ENCODE measurements at regions not wholly inside any gene's neighbourhood (a gene's known extent, or its start where the extent isn't known, plus 50 kb on each side); places are given as distances from the start of the nearest gene placed in this dataset.

DNA sequence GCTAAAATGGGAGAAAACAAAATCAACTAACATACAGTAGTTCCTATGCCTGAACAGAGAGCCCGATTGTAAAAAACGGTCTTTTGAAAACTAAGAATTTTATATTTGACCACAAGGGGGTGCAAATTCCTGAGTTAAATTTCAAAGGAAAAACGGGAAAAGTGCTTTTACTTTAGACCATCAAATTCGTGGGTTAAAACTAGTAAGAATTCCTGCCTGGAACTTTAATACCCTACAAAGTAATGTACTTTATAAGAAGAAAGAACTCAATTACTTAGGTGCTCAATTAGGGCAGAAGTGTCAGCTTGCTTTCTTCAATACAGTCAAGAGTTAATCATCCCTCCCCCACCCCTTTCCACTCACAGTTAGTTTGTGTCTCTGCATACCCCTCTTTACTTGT, 69.8 kb downstream of the KCNRG start:
- H3K9me3 Mint-ChIP-seq (ENCODE audit: low read depth) = no peaks in the 10 kb centered on the region
- no peak overlapping the region for H3K27ac Mint-ChIP-seq
- H3K27me3 Mint-ChIP-seq = no peaks in the 10 kb centered on the region
- H3K4me1 Mint-ChIP-seq (ENCODE audit: low read depth) = peaks cover 34% of the 10 kb centered on the region
- H3K4me3 Mint-ChIP-seq = peak overlapping the region; percentile 13
- peaks cover 2% of the 10 kb centered on the region for H3K36me3 Mint-ChIP-seq

DNA sequence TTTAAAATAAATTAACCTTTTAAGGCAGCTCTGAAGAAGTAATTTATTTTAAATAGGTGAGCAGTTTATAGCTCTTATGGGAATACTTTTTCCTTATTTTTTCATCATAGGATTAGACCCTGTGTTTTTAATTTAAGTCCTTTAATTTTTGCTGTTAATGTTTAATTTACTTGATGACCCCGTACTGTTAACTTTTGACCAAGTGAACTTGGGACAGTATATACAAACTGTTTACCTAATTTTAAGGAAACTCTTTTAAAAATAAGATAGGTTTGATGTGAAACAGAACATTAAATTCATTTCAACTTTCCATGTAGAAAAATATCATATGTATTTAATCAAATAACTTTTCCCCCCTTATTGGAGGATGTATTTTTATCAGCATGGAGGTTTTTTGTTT, 74.4 kb downstream of the KCNRG start:
- H3K27ac Mint-ChIP-seq = no peak overlapping the region
- H3K4me1 Mint-ChIP-seq (ENCODE audit: low read depth) = peaks cover 12% of the 10 kb centered on the region

DNA sequence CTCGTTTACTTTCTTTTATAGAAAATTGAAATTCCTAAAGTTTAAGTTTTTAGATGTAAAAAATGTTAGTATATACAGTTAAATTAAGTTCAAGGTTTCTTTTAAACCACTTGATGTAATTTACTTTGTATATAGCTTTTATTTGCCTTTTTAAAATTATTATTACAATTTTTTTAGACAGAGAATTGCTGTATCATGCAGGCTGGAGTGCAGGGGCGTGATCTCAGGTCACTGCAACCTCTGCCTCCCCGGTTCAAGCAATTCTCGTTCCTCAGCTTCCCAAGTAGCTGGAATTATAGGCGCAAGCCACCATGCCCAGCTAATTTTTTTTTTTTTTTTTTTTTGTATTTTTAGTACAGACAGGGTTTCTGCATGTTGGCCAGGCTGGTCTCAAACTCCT, 75.0 kb downstream of the KCNRG start:
- no peaks in the 10 kb centered on the region for H3K27me3 Mint-ChIP-seq
- H3K4me3 Mint-ChIP-seq = no peak overlapping the region
- peaks cover 6% of the 10 kb centered on the region for H3K4me1 Mint-ChIP-seq (ENCODE audit: low read depth)
- H3K9me3 Mint-ChIP-seq (ENCODE audit: low read depth) = no peaks in the 10 kb centered on the region
- H3K27ac Mint-ChIP-seq = no peak overlapping the region
- peaks cover 2% of the 10 kb centered on the region for H3K36me3 Mint-ChIP-seq

More for the DNA sequence above, 74.4 kb downstream of the KCNRG start:
- peaks cover 2% of the 10 kb centered on the region for H3K36me3 Mint-ChIP-seq
- H3K27me3 Mint-ChIP-seq = no peaks in the 10 kb centered on the region
- H3K9me3 Mint-ChIP-seq (ENCODE audit: low read depth) = no peaks in the 10 kb centered on the region
- no peak overlapping the region for H3K4me3 Mint-ChIP-seq

DNA sequence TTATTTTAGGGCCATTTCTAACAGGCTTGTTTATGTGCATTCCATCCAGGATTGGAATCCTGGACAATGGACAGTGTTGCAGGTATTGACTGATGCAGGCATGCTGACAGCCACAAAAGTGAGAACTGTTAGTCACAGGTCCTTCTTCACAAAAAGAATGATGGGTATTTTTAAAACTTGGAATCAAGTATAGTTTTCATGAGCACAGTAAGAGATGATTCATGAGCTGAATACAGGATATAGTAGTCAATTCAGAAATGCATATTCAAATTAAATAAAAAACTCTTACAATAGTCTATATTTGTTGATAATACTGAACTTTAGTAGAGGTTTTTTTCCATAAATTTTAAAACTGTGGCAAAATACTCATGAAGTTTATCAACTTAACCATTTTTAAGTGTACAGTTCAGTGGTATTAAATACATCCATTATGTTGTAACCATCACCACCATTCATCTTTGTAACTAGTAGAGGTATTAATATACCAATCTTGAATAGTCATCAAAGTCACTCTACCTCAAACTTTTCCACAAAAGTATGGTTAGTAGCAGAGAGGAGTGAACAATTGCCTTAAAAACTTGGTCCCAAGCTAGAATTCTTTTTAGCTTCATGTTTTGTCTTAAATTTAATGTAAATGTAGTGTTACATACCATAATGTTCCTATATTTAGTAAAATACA, 79.5 kb downstream of the KCNRG start:
- Mint-ChIP-seq H3K4me3 (no peak overlapping the region), H3K4me1 (ENCODE audit: low read depth) (peaks cover 19% of the 10 kb centered on the region), H3K36me3 (peaks cover 16% of the 10 kb centered on the region), H3K27ac (no peak overlapping the region), H3K9me3 (ENCODE audit: low read depth) (peaks cover 11% of the 10 kb centered on the region), H3K27me3 (no peaks in the 10 kb centered on the region)

DNA sequence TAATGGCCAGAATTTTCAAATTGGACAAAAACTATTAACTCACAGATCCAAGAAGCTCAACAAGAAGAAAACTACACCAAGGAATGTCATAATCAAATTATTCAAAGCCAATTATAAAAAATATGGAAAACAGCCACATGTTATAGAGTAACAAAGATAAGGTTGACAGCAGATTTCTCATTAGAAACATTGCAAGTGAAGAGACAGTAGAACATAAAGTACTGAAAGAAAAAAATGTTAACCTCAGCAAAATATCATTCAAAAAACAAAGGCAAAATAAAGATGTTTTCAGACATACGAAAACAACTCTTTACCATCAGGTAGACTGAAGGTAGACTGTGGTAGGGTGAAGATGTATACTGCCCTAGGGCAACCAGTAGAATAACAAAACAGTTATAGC, 83.4 kb downstream of the KCNRG start:
- Mint-ChIP-seq H3K36me3 (peaks cover 16% of the 10 kb centered on the region), H3K27me3 (no peaks in the 10 kb centered on the region), H3K27ac (no peak overlapping the region), H3K9me3 (ENCODE audit: low read depth) (peaks cover 11% of the 10 kb centered on the region), H3K4me1 (ENCODE audit: low read depth) (peaks cover 30% of the 10 kb centered on the region), H3K4me3 (no peak overlapping the region)

DNA sequence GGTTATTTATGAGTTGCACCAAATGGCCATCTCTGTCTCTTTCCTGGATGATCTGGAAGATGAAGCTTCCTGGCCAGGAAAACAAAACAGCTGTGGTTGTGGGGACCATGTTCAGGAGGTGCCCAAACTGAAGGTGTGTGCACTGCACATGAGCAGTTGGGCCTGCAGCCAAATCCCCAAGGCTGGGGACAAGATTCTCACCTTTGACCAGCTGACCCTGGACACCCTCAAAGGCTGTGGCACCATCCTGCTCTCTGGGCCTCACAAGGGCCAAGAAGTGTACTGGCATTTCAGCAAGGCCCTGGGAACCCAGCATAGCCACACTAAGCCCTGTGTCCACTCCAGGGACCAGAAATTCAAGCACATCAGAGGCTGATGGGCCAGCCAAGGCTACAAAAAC, 84.2 kb downstream of the KCNRG start:
- H3K27me3 Mint-ChIP-seq = no peaks in the 10 kb centered on the region
- peaks cover 30% of the 10 kb centered on the region for H3K4me1 Mint-ChIP-seq (ENCODE audit: low read depth)
- peaks cover 11% of the 10 kb centered on the region for H3K9me3 Mint-ChIP-seq (ENCODE audit: low read depth)
- no peak overlapping the region for H3K4me3 Mint-ChIP-seq
- H3K27ac Mint-ChIP-seq = no peak overlapping the region
- peaks cover 16% of the 10 kb centered on the region for H3K36me3 Mint-ChIP-seq

DNA sequence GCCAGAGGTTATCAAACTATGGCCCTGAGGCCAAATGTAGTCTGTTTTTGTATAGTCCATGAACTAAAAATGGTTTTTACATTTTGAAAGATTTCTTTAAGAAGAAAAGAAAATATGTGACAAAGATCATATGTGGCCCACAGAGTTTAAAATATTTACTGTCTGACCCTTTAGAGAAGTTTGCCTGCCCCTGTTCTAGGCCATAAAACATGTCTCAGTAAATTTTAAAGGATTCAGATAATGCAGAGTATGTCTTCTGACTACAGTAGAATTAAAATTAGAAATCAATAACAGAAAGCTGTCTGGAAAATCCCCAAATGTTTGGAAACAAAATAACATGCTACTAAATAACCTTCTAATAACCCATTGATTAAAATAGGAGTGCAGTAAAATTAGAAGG, 86.3 kb downstream of the KCNRG start:
- H3K9me3 Mint-ChIP-seq (ENCODE audit: low read depth) = peaks cover 11% of the 10 kb centered on the region
- no peak overlapping the region for H3K4me3 Mint-ChIP-seq
- H3K27me3 Mint-ChIP-seq = no peaks in the 10 kb centered on the region
- H3K36me3 Mint-ChIP-seq = peaks cover 16% of the 10 kb centered on the region
- no peak overlapping the region for H3K27ac Mint-ChIP-seq
- peaks cover 34% of the 10 kb centered on the region for H3K4me1 Mint-ChIP-seq (ENCODE audit: low read depth)

DNA sequence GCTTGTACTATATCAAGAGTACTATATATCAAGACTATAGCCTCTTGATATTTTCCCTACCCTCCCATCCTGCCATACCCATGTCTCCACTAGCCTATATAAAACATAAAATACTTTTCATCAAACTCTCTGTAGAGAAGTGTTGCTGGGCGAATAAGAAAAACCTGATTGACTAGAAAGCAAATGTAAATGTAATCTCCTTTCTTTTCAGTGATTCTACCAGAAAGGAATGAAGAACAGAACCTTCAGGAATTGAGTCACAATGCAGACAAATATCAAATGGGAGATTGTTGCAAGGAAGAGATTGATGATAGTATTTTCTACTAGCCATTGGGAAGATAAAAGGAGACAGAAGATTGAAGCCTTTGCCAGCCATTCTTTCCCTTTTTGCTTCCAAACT, 89.2 kb downstream of the KCNRG start:
- Mint-ChIP-seq H3K27ac (no peak overlapping the region), H3K4me3 (no peak overlapping the region), H3K27me3 (no peaks in the 10 kb centered on the region), H3K4me1 (ENCODE audit: low read depth) (peaks cover 35% of the 10 kb centered on the region), H3K9me3 (ENCODE audit: low read depth) (no peaks in the 10 kb centered on the region), H3K36me3 (no peaks in the 10 kb centered on the region)

DNA sequence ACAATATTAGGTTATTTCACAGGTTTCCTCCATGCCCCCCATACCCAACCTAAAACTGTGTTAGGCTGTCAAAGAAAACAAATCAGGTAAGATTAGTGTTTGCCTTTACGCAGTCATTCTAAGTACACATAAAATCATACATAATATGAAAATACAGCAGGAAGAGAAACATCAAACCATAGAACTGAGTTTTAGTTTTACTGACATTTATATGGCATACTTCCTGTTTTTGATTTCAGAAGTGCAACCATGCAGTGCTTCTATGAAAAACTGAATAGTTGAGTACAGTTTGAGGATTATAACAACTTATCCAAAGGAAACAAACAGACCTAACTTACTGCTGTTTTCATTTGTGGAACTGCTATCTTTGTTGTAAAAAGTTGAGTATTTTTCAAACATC, 91.3 kb downstream of the KCNRG start:
- peaks cover 29% of the 10 kb centered on the region for H3K4me1 Mint-ChIP-seq (ENCODE audit: low read depth)
- H3K9me3 Mint-ChIP-seq (ENCODE audit: low read depth) = no peaks in the 10 kb centered on the region
- H3K27ac Mint-ChIP-seq = peak overlapping the region; percentile 79
- H3K27me3 Mint-ChIP-seq = no peaks in the 10 kb centered on the region
- H3K4me3 Mint-ChIP-seq = no peak overlapping the region
- no peaks in the 10 kb centered on the region for H3K36me3 Mint-ChIP-seq

DNA sequence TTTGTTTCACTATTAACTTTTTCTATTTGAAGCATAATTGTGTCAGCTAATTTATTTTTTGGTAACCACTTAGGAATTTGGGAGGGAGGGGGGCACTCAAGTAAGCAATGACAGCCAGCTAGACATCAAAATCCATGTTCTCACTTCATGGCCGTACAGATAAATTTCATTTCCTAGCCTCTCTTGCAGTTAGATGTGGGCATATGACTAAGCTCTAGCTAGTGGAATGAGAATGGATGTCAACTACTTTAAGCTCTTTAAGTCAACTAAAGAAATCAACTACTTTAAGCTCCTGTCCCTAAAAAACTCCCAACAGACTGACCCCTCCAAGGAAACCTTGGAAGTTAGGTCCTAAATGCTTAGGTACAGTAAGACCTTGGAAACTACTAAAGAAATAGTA, 92.0 kb downstream of the KCNRG start:
- Mint-ChIP-seq H3K27me3 (no peaks in the 10 kb centered on the region), H3K4me1 (ENCODE audit: low read depth) (peaks cover 31% of the 10 kb centered on the region), H3K4me3 (no peak overlapping the region), H3K9me3 (ENCODE audit: low read depth) (no peaks in the 10 kb centered on the region), H3K36me3 (no peaks in the 10 kb centered on the region), H3K27ac (peak overlapping the region; percentile 9)

DNA sequence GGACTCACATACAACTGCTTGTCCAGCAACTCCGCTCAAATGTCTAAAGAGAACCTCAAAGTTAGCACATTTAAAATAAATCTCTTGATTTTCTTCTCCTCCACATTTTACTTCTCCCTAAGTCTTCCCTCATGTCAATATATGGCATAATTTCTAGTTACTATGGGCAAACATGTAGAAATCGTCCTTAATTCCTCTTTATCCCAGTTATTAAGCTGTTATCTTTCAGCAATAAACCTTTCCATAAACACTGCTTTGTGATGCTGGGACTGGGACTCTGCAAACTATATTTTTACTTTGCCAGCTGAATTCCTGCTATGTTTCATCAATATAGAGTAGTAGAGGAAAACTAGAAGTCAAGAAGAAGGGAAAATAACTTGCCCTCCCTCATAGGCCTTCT, 99.7 kb downstream of the KCNRG start:
- H3K27me3 Mint-ChIP-seq = no peaks in the 10 kb centered on the region
- H3K36me3 Mint-ChIP-seq = no peaks in the 10 kb centered on the region
- H3K4me1 Mint-ChIP-seq (ENCODE audit: low read depth) = peaks cover 7% of the 10 kb centered on the region
- no peak overlapping the region for H3K4me3 Mint-ChIP-seq
- no peak overlapping the region for H3K27ac Mint-ChIP-seq
- no peaks in the 10 kb centered on the region for H3K9me3 Mint-ChIP-seq (ENCODE audit: low read depth)

DNA sequence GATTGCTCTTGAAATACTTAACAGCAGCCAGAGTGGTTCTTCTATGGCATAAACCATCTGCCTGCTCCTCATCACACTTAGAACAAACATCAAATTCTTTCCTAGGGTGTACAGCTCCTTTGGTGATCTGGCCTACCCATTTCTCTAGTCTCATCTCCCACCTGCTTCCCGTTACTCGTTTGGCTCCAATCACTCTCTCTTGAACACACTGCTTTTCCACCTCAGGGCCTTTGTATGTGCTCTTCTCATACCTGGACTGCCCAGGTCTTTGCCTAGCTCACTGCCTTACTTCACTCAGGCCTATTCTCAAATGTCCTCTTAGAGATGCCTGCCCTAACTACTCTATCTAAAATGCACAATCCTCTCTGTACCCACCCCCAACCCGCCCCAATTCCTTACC, 100.5 kb downstream of the KCNRG start:
- H3K4me3 Mint-ChIP-seq = no peak overlapping the region

DNA sequence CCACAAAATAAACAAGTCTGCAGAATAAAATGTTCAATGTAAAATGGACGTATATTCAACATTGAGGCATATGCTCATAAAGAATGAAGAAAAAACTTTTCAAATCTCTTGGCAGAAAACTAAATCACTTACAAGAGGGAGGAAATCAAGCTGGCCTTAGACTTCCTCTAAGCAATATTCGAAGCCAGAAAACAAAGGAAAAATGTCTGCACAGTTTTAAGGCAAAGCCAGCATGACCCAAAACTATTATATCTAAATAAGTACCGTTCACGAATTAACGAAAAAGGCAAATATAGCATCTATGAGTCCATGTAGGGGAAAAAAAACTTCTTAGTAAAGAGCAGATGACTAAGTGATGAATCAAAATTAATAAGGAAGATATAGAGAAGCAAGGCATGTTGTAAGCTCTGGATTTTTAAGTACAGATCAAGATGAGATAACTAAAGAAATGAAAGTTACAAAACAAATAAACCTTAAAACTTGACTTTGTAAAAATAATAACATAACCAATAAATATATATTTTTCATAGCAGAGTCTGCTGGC, 101.3 kb downstream of the KCNRG start:
- H3K4me3 Mint-ChIP-seq = no peak overlapping the region
- H3K9me3 Mint-ChIP-seq (ENCODE audit: low read depth) = no peaks in the 10 kb centered on the region
- no peaks in the 10 kb centered on the region for H3K36me3 Mint-ChIP-seq
- peaks cover 9% of the 10 kb centered on the region for H3K4me1 Mint-ChIP-seq (ENCODE audit: low read depth)
- H3K27ac Mint-ChIP-seq = no peak overlapping the region
- H3K27me3 Mint-ChIP-seq = no peaks in the 10 kb centered on the region

More for the DNA sequence above, 100.5 kb downstream of the KCNRG start:
- Mint-ChIP-seq H3K27me3 (no peaks in the 10 kb centered on the region), H3K4me1 (ENCODE audit: low read depth) (peaks cover 7% of the 10 kb centered on the region), H3K9me3 (ENCODE audit: low read depth) (no peaks in the 10 kb centered on the region), H3K27ac (no peak overlapping the region), H3K36me3 (no peaks in the 10 kb centered on the region)

DNA sequence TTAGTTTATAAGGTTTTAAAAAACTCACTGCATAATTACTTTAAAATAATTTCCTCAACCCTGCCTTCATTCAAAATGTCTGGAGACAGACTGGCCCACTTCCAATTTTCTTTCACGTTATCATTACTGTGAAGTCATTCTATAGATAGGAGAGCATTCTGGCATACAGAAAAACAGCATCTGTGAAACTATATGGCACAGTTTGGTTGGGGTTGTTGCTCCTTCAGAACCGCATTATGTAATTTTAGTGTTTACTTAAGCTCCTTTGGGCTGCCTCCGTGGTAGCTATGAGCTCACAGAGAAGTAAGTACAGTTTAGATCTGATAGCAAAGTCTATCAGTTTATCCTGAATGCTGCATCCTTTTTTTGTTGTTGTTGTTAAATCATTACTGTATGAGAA, 104.3 kb downstream of the KCNRG start:
- peaks cover 2% of the 10 kb centered on the region for H3K36me3 Mint-ChIP-seq
- no peaks in the 10 kb centered on the region for H3K9me3 Mint-ChIP-seq (ENCODE audit: low read depth)
- H3K4me1 Mint-ChIP-seq (ENCODE audit: low read depth) = peaks cover 25% of the 10 kb centered on the region
- no peak overlapping the region for H3K4me3 Mint-ChIP-seq
- no peaks in the 10 kb centered on the region for H3K27me3 Mint-ChIP-seq
- no peak overlapping the region for H3K27ac Mint-ChIP-seq

DNA sequence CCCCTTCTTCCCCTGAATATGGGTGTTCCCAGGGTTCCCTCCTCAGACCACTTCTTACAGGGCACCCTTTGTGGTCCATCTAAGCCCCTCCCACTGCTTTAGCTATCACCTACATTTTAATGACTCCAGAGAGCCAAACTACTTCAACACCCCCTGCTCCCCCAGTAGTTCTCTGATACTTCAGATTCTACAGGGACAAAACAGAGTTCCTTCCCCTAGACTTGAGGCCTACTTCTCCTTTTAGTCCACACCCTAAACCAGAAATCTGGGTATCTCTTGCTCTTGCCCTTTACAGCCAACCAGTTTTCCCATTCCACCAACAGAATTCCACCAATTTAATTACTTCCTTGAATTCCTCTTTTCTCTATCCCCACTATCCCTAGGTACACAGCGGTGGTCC, 107.2 kb downstream of the KCNRG start:
- peaks cover 33% of the 10 kb centered on the region for H3K4me1 Mint-ChIP-seq (ENCODE audit: low read depth)
- H3K27ac Mint-ChIP-seq = peak overlapping the region; percentile 59
- no peaks in the 10 kb centered on the region for H3K9me3 Mint-ChIP-seq (ENCODE audit: low read depth)
- peaks cover 5% of the 10 kb centered on the region for H3K27me3 Mint-ChIP-seq
- peak overlapping the region; percentile 9 for H3K4me3 Mint-ChIP-seq
- peaks cover 2% of the 10 kb centered on the region for H3K36me3 Mint-ChIP-seq

DNA sequence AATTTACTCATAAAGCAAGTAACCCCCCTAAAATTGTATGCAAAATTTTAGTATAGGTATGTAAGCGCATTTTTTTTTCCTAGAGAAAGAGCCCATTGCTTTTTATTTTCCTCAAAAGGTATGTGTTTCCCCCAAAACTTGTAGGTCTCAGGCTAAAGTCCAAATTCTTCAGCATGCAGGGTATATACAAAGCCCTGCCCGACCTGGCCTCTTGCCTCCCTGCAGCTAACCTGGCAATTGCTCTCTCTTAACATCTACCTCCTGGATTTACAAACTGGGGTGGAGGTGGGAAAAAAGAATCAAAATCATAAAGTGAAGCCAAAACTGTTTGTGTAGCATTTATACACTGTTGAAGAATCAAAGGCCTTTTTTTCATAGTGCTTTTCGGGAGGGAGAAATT, 107.8 kb downstream of the KCNRG start:
- Mint-ChIP-seq H3K27ac (peak overlapping the region; percentile 91), H3K36me3 (peaks cover 2% of the 10 kb centered on the region), H3K9me3 (ENCODE audit: low read depth) (no peaks in the 10 kb centered on the region), H3K4me1 (ENCODE audit: low read depth) (peaks cover 33% of the 10 kb centered on the region), H3K4me3 (peak overlapping the region; percentile 90), H3K27me3 (peaks cover 5% of the 10 kb centered on the region)

Data from activated naive CD8-positive, alpha-beta T cell (primary cell).